CMK (cell line): ENCODE measurements at regions not wholly inside any gene's neighbourhood (a gene's known extent, or its start where the extent isn't known, plus 50 kb on each side); places are given as distances from the start of the nearest gene placed in this dataset.
"Not testable (repeated sequence)": the region's sequence is repeated elsewhere in the genome, so short reads cannot be mapped to it uniquely, and the experiment has no call there.

Source experiments
- DNase-seq: peaks from one replicate; pipeline ENCODE4 v3.0.0-alpha.2; 2010; ENCODE audit warnings: low read depth

DNA sequence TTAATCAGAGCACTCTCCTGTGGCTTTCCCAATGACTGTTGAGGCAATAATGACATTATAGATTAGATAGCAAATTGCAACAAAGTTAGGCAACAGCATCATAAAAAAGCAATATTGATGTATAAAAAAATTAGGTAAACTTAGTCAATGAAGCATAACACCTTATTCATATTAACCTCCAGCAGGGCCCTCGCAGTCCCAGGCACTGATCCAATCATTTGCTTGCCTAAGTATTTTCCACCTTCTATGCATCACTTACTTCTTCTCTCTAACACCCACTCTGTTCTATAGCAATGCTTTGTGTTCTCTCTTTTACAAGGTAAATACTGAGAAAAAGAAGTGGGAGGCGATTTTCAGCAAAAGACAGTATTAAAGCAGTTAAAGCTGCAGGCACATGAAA, 833.5 kb upstream of the ADGRL3 start:
- DNase-seq, result no peak

DNA sequence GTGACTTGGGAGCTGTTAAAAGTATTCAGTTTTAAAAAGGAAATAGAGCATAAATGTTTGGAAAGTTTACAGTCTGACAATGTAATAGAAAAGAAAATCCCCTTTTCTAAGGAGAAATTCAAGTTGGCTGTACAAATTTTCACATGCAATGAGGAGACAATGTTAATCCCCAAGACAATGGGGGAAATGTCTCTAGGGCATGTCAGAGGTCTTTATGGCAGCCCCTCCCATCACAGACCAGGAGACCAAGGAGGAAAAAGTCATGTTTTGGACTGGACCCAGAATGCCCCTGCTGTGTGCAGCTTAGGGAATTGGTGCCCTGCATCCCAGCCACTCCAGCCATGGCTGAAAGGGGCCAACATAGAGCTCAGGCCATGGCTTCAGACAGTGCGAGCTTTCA, 831.1 kb upstream of the ADGRL3 start:
- DNase-seq, result no peak

DNA sequence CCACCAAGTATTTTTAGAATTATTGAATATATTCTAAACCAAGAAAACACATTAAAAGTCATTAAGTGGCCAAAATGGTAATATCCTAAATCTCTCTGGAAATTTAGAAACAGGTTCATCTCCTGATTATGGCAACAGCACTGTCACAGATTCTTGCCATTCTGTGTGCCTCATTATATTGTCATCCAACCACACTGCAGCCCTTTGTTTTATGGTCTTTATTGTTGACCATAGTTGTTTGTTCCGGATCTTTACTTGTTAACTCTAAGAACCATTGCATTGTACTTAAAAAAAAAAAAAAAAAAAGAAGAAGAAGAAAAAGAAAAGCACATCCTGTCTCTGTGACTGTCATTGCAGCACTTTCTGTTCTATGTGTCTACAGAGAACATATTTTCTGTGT, 822.1 kb upstream of the ADGRL3 start:
- DNase-seq, result no peak

DNA sequence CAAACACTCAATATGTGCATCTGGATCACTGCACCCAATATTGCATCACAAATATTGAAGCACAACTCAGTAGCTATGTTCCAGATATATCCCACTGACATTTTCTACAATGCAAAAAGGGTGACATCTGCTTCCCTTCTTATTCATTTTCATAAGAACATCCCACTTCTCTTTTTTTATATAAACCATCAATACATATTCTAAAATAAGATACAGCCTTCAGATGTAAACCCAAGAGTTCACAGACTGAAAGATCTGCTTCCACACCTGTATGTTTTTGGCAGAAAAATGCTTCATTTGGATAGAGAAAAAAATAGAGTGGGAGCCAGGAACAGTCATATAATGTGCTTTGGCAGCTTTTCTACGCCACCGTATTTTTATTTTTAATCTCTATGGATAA, 815.6 kb upstream of the ADGRL3 start:
- DNase-seq, result no peak

DNA sequence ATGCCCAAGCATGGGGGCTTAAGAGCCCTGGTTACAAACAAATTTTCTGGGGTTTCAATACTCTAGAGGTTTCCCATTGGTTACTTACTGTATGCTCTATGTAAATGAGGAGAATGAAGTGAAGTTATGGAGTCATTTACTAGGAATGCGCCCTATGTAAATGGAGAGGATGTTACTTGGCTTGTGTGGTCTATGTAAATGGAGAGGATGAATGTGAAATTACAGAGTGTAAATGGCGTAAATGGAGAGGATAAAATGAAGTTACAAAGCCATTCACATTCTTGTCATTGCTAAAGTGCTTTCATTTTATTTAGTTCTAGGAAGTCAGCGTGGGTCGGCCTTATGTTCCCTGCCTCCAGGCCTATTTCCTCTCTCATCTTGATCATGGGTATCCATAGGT, 810.5 kb upstream of the ADGRL3 start:
- no peak for DNase-seq

DNA sequence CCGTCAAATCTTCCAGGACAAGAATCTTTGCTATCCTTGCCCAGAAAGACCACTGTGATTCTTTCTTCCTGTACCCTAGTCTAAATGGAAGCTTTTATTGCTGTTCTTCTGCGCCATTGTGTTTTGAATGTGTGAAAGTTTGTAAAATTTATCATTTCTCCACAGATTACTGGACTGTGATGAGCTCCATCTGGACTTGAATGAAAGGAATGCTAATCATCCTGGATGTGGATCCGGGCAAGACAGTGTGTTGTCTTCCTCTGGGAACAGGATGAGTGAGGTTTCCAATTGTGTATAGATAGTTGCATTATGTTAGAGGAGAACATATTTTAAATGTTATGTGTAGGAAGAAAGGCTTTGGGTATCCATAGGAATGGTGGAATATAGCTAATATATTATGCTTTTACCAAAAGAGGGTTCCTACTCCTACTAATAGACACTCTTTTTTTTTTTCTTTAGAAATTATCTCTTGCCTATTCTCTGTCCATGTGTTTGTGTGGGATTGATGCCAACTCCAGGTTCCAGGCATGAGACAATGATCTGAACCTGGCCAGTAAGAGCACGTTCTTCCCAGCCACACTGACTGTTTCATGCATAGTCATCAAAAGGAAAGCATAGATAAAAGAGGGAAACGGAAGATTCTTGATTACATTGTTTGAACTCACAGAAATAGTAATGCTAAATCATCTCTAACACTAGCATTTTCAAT, 803.6 kb upstream of the ADGRL3 start:
- no peak for DNase-seq

DNA sequence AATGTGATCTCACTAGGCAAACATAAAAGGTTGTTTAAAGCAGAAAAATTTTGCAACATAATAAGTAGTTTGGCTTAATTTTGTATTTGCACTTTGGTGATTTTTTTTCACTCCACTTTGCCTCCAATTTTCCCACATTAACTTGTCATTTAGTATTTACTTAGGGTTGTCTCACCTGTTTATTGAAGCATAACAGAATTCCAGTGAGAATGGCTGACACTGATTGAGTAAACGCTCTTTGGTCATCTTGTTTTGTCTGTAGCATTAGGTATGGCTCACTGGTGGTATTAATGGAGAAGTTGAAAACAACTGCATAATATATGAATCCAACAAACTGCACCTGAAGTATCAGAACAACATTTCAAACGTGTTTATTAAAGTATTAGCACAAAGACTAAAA, 799.5 kb upstream of the ADGRL3 start:
- DNase-seq, result no peak

DNA sequence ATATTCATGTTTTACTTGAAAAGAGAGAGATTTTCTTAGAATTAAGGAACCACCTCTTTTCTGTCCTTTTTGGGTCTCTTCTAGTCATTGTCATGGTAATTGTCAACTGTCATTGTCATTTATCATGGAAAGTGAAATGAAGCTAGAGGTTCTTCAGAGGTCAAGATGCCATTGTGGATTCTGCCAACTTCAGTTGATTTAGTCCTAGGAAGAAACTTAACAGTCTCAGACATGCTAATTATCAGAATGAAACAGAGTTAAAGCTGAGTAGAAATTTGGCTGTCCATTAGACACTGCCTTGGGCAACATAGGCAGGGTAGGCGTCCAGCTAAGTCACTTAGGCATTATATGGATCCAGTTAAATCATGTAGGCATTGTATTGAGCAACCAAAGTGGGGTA, 796.1 kb upstream of the ADGRL3 start:
- no peak for DNase-seq

DNA sequence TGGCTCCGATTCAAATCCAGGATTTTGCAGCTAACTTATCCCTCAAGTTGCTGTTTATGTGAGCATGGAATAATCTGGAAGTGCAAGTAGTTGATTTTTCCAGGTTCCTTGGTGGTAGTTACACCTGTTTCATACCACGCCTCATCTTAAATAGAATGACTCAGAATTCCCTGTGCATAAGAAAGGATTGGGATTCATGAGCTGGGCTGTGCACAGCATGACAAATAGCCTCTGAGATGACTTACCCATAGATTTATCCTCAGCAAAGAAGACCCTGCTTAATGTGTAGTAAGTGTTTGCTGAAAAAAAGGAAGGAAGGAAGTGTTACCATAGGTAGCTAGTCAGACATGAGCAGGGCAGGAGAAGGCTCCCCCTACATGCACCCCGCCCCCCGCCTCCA, 777.7 kb upstream of the ADGRL3 start:
- no peak for DNase-seq

DNA sequence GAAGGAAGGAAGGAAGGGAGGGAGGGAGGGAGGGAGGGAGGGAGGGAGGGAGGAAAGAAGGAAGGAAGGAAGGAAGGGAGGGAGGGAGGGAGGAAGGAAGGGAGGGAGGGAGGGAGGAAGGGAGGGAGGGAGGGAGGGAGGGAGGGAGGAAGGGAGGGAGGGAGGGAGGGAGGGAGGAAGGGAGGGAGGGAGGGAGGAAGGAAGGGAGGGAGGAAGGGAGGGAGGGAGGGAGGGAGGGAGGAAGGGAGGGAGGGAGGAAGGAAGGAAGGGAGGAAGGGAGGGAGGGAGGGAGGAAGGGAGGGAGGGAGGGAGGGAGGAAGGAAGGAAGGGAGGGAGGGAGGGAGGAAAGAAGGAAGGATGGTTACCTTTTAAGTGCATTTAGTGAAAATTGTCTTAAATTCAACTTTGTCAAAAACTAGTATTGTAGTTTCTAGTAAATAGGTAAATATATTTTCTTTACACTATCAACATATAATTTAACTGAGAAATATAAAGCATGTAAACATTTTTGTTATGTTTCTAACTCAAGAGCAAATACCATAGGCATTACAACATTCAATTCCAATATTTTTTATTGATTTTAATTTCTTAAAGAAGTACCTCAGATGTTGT, 776.4 kb upstream of the ADGRL3 start:
- not testable (repeated sequence) for DNase-seq

DNA sequence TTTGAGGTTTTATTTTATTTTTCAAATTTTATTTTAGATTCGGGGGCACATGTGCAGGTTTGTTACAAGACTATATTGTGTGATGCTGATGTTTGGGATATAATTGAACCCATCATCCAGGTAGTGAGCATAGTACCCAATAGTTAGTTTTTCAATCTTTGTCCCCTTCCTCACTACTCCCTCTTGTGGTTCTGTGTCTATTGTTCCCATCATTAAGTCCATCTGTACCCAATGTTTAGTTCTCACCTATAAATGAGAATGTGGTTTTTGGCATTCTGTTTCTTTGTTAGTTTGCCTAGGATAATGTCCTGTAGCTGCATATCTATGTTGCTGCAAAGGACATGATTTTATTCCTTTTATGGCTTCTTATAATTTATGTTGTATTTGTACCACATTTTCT, 767.2 kb upstream of the ADGRL3 start:
- no peak for DNase-seq

DNA sequence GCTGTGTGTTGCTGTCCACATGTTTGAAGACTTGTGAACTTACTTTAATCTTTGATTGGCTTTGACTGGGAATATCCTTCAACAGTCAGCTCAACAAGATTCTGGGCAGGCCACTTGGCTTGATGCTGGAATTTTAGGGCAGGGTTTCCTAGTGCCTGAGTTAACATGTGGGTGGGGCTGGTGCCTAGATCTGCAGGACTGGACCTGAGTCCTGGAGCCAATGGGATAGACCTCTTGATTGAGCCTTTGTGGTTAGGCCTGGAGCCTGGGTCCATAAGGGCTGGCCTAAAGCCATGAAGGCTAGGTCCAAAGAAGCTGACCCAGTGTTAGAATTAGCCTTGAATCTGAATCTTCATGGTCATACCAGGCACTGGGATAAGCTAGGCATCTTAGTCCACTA, 757.1 kb upstream of the ADGRL3 start:
- DNase-seq, result no peak

DNA sequence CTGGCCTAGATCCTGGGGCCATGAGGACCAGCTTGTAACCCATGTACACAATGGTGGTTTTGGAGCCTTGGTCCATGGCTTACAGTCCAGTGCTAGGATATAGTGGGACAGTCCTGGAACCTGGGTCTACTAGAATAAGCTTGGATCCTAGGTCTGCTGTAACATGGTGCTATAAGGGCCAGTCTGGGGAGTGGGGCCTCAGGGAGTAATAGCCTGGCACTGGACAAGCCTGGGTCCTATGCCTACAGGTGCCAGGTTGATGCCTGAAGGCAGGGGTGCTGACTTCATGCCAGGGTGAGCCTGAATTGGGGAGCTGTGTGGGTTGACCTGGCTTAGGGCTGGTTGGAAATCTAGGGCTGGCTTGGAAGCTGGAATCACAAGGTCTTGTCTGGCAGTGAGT, 756.3 kb upstream of the ADGRL3 start:
- DNase-seq, result no peak

DNA sequence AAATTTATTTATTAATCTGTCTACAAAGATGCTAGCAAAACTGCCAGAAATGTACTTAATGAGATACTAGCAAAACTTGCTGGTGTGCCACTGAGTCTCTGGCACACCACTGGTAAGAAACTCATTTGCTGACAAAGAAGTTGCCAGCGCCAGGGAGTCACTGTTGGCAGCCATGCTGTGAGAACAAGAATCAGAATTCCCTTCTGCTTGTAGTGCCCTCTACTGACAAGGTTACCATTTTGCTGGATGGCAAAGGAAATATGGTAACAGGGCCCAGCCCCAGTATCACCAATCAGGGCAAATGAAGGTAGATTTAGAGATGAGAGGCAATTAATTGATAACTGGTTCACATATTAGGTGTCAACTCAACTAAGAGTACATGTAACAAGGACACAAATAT, 750.1 kb upstream of the ADGRL3 start:
- DNase-seq, result no peak

DNA sequence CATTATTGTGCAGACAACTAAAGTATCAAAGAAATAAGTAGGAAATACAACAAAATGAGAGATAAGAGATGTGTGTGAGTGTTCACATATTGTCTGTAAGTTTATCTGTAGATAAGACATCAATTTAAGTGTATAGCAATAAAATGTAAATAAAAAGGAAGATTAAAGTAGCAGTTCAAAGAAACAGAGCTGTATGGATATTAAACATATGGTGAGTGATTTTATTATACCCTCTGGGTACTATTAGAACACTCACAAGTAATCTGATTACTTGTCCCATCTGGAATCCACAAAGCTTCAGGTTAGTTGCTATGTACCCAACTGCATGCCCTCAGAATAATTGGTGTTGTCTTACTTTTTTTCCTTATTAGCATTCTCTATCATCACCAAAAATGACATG, 747.9 kb upstream of the ADGRL3 start:
- no peak for DNase-seq

DNA sequence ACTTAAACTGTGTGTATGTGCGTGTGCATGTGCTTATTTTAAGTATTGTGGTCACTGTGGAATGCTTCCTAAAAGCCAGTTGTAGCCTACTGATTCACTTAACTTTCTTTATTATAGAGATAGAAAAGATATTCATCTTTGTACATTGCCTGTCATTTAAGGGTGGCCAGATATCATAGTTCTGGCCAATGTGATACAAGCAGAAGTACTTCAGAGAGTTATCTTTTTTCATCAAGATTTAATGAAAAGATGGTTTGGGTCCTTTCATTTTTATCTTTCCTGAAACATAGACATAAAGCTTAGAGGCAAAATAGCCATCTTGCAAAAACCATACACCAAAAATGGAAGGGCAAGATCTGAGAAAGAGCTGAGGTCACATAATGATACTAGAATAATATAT, 744.7 kb upstream of the ADGRL3 start:
- DNase-seq, result no peak

DNA sequence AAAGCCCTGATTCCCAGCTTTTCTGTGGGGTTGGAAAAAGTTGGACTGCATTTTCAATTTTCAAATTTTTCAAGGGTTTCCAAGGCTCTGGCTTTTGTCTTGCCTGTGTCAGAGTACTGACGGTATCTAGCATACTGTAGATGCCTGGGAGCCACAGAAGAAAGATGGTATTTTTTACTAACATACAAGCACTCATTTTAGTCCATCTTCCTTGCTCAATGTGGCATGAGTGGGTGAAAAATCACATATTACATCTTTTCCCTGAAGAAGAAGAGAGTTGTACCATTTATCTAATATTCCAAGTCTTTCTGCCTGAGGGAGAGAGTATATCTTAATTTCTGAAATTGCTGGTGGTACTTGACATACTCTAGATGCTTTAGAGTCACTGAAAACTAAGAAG, 738.6 kb upstream of the ADGRL3 start:
- DNase-seq, result no peak

DNA sequence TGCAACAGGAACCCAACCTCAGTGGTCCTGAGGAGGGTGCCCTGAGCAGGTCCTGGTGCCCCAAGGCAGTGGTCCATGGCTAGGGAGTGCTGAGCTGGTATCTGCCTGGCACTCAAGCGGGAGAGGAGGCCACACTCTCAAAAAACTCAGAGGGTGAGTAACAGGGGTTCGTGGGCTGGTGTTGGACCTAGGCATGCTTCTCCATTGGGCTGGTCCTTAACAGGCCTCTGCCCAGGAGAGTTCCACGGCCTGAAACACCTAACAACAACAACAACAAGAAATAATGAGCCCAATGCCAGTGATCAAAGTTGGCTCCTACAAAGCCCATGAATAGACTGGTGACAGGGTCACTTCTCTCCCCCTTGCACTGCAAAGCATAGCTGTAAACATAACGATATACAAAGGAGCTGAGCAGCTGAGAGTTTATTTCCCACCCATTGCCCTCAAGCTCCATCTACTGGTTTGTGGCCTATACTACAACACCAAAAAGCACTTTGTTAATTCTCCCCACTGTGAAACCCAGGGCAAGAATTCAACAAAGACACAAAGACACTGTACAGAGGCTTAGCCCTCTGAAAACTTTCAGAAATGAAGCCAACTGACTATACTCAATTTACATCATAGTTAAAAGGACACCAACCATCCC, 736.1 kb upstream of the ADGRL3 start:
- no peak for DNase-seq

DNA sequence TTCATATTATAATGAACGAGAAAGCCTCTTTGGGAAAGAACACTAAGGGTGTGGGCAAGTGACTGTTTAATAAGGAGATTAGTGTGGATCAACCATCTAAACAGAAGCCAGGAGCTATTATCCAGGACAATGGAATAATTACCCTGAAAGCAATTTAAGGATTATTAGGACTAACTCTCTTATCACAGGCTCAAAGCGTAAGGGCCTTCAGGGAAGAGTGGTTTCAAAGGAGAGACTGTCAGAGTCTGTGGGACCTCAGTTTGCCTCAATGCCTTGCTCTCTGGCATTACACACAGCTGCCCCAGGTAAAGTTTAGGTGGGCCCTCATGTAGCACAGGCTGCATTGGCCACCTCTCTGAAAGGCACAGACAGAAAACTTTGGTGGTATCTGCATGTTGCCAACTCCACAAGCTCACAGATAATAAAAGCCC, 717.2 kb upstream of the ADGRL3 start:
- no peak for DNase-seq

DNA sequence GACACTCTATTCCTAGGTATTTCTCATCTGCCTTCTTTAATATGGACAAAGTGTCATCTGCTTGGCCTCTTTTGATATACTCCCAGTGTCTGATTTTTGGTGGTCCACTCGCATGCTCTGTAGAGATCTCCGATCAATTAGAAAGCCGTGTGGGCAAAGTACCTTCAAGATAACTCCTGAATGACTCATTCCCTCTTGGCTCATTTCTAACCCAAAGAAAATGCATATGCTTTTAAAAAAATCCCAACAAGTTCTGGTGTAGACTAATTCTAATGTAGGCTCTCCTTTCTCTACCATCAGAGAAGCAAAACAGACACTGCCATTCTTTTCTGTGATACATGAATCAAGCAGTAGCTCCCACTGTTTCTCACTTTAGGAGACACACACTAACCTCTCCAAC, 714.9 kb upstream of the ADGRL3 start:
- no peak for DNase-seq

DNA sequence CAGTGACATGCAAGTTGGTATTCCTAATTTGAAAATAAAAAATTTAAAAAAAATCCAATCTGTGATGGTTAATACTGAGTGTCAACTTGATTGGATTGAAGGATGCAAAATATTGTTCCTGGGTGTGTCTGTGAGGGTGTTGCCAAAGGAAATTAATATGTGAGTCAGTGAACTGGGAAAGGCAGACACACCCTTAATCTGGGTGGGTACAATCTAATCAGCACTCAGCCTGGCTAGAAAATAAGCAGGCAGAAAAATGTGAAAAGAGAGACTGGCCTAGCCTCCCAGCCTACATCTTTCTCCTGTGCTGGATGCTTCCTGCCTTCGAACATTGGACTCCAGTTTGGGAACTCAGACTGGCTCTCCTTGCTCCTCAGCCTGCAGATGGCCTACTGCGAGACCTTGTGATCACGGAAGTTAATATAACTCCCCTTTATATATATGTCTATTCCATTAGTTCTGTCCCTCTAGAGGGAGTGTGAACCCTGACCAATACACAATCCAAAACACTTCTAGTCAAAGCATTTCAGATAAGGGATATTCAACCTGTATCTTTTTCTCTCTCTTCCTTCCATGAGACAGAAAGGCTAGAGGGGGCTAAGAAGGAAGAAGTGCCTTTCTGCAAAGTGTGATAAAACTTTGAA, 712.9 kb upstream of the ADGRL3 start:
- not testable (repeated sequence) for DNase-seq

DNA sequence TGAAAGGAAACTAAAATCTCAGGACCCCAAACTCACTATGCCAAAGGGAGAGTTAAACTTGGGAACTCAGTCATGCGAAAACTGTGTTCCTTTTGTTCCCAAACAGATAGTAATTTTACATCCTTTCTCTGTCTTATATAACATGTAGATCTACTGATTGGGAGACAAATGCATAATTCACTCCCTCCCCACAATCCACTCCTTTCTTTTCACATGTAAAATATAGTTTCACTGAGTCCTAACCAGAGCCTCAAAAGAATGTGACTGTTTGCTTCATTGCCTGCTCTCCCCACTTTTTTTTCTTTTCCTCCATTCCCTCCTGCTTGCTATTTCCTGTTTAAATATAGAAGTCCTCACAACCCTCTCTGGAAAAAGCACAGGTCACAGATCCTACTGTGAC, 699.3 kb upstream of the ADGRL3 start:
- no peak for DNase-seq

DNA sequence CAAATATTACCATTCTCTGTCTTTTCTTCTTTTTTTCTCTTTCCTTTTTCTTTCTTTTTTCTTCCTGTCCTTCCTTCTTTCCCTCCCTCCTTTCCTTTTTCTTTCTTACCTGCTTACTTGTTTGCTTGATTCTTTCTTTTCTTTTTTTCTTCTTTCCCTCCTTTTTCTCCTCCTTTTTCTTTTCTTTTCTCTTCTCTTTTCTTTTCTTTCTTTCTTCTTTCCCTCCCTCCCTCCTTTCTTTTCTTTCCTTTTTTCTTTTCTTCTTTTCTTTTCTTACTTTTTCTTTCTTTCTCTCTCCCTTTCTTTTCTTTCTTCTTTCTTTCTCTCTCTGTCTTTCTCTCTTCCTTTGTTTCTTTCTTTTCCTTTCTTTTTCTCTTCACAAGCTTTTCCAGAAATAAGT, 697.4 kb upstream of the ADGRL3 start:
- DNase-seq, result no peak
